Neutrophil (primary cell): ENCODE measurements at regions not wholly inside any gene's neighbourhood (a gene's known extent, or its start where the extent isn't known, plus 50 kb on each side); places are given as distances from the start of the nearest gene placed in this dataset.

Source experiments
- H3K27ac ChIP-seq: fragments of 200-600 bp; sonication (generic); 2 replicates; pipeline ENCODE4 v1.5.1; 2016; ENCODE audit warnings: mild to moderate bottlenecking, moderate library complexity
- H3K27me3 ChIP-seq: fragments of 200-600 bp; sonication (generic); 2 replicates; pipeline ENCODE4 v1.6.0; 2016; ENCODE audit warnings: mild to moderate bottlenecking
- H3K36me3 ChIP-seq: fragments of 200-600 bp; sonication (generic); 2 replicates; pipeline ENCODE4 v1.5.1; 2017
- H3K4me1 ChIP-seq, 2 experiments: fragments of 200-600 bp in 1 of 2; sonication (generic) in 1 of 2; 1 replicate in 1 of 2; 2 replicates in 1 of 2; pipeline versions ENCODE4 v1.5.1 to v1.6.1; 2013 to 2016; ENCODE audit warnings: low read depth in 1 of 2, low read length in 1 of 2, mild to moderate bottlenecking in 1 of 2, moderate library complexity in 1 of 2; ENCODE audit not compliant: control insufficient read depth in 1 of 2, insufficient read depth in 1 of 2
- H3K4me3 ChIP-seq, 2 experiments: fragments of 200-600 bp in 1 of 2; sonication (generic) in 1 of 2; 1 replicate in 1 of 2; 2 replicates in 1 of 2; pipeline ENCODE4 v1.5.1; 2013 to 2016; ENCODE audit warnings: low read depth in 1 of 2, low read length in 1 of 2, mild to moderate bottlenecking in 1 of 2, moderate library complexity in 1 of 2
- H3K9me3 ChIP-seq: fragments of 200-600 bp; sonication (generic); 2 replicates; pipeline ENCODE4 v1.5.1; 2016
- TF ChIP-seq, protein P1 (sequence below): fragments of 200-600 bp; sonication (generic); IDR thresholded peaks from 2 replicates; pipeline ENCODE4 v1.5.1; 2016; ENCODE audit warnings: antibody characterized with exemption

GRCh38 chr16:48451323-48451722, 66.1 kb upstream of the SIAH1 start:
- no peaks in the 10 kb centered on the region for H3K27me3 ChIP-seq
- no peaks in the 10 kb centered on the region for H3K9me3 ChIP-seq
- no peaks in the 10 kb centered on the region for H3K36me3 ChIP-seq
- H3K4me1 ChIP-seq: peaks cover 10 to 11% of the 10 kb centered on the region in 2 experiments
- no peak overlapping the region for H3K27ac ChIP-seq
- H3K4me3 ChIP-seq: no peak overlapping the region
- TF ChIP-seq, protein P1, sequence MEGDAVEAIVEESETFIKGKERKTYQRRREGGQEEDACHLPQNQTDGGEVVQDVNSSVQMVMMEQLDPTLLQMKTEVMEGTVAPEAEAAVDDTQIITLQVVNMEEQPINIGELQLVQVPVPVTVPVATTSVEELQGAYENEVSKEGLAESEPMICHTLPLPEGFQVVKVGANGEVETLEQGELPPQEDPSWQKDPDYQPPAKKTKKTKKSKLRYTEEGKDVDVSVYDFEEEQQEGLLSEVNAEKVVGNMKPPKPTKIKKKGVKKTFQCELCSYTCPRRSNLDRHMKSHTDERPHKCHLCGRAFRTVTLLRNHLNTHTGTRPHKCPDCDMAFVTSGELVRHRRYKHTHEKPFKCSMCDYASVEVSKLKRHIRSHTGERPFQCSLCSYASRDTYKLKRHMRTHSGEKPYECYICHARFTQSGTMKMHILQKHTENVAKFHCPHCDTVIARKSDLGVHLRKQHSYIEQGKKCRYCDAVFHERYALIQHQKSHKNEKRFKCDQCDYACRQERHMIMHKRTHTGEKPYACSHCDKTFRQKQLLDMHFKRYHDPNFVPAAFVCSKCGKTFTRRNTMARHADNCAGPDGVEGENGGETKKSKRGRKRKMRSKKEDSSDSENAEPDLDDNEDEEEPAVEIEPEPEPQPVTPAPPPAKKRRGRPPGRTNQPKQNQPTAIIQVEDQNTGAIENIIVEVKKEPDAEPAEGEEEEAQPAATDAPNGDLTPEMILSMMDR: no peak

DNA sequence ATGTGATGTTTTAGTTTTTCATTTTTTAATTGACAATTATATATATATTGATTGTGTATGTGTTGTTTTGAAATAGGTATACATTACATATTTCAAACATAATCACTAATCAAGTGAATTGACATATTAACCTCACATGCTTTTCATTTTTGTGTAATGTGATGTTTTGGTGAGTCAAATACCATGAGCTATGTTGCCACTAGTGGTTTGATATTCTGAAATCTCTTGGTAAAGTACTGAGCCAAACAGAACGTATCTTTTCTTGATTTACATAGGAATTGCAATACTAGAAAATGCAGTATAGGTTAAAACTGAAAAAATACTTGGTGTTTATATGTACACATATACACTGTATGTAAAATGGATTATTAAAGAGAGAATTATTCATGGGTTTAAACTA, 65.2 kb upstream of the SIAH1 start:
- TF ChIP-seq, protein P1: no peak
- Histone ChIP-seq H3K9me3 (no peaks in the 10 kb centered on the region), H3K27ac (no peak overlapping the region), H3K36me3 (no peaks in the 10 kb centered on the region), H3K27me3 (no peaks in the 10 kb centered on the region), H3K4me1 (peaks cover 8% of the 10 kb centered on the region in 2 experiments), H3K4me3 (no peak overlapping the region)

- H3K4me3 ChIP-seq: no peak overlapping the region
- H3K36me3 ChIP-seq: no peaks in the 10 kb centered on the region
- no peaks in the 10 kb centered on the region for H3K9me3 ChIP-seq
- TF ChIP-seq, protein P1: no peak
- no peaks in the 10 kb centered on the region for H3K27me3 ChIP-seq
- no peak overlapping the region for H3K27ac ChIP-seq
- no peaks in the 10 kb centered on the region for H3K4me1 ChIP-seq
These were observed 63.7 kb upstream of the SIAH1 start for GRCh38 chr16:48448841-48449481.

- no peaks in the 10 kb centered on the region for H3K36me3 ChIP-seq
- H3K27ac ChIP-seq: no peak overlapping the region
- no peaks in the 10 kb centered on the region for H3K4me1 ChIP-seq
- H3K27me3 ChIP-seq: no peaks in the 10 kb centered on the region
- TF ChIP-seq, protein P1: no peak
- no peaks in the 10 kb centered on the region for H3K9me3 ChIP-seq
- H3K4me3 ChIP-seq: no peak overlapping the region
These were observed 62.8 kb upstream of the SIAH1 start for GRCh38 chr16:48447940-48448536.

GRCh38 chr16:48447428-48447827, 62.2 kb upstream of the SIAH1 start:
- no peaks in the 10 kb centered on the region for H3K4me1 ChIP-seq
- TF ChIP-seq, protein P1: no peak
- no peak overlapping the region for H3K4me3 ChIP-seq
- no peaks in the 10 kb centered on the region for H3K36me3 ChIP-seq
- H3K9me3 ChIP-seq: no peaks in the 10 kb centered on the region
- no peak overlapping the region for H3K27ac ChIP-seq
- H3K27me3 ChIP-seq: no peaks in the 10 kb centered on the region
